GM19328 (cell line): ENCODE measurements at regions not wholly inside any gene's neighbourhood (a gene's known extent, or its start where the extent isn't known, plus 50 kb on each side); places are given as distances from the start of the nearest gene placed in this dataset.

Experiments
- ATAC-seq: cut with Tn5 transposase; IDR thresholded peaks from one replicate; pipeline ENCODE4 v1.9.1; 2021; ENCODE audit warnings: mild to moderate bottlenecking, moderate library complexity; ENCODE audit not compliant: unreplicated experiment

DNA sequence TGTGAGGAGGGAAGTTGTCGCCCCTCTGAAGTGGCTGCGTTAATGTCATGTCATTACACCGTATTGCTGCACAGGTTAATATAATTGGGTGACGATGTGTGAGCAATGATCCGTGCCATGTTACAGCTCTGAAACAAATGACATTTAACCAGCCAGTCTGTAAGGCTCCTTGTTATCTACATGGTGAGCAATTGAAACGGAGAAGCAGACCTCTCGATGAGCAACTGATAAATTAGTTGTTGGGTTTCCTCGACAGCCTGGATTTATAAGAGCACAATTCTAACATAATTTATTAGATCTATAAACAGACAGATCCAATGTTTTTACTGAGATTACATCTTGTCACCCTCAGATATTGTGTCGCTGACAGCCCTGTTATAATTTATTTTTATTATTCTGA, 49.9 kb upstream of the MAFB start:
- ATAC-seq: no peak

DNA sequence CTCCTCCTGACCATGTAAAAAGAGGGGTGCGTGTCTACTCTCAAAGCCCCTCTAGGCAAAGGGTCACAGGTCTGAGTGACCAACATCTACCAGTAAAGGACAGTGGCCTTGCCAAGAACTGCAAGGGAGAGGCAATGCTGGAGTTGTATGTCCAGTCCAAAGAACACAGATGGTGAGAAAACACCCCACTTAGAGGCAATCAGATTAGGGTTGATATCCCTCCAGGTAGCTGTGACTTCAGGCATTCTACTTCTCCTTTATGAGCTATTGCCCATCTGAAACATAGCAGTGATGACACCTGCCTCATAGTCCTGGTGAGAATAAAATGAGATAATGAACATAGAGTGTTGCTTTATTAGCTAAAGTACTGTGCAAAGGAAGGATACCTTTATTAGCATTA, 50.8 kb upstream of the MAFB start:
- ATAC-seq: no peak

DNA sequence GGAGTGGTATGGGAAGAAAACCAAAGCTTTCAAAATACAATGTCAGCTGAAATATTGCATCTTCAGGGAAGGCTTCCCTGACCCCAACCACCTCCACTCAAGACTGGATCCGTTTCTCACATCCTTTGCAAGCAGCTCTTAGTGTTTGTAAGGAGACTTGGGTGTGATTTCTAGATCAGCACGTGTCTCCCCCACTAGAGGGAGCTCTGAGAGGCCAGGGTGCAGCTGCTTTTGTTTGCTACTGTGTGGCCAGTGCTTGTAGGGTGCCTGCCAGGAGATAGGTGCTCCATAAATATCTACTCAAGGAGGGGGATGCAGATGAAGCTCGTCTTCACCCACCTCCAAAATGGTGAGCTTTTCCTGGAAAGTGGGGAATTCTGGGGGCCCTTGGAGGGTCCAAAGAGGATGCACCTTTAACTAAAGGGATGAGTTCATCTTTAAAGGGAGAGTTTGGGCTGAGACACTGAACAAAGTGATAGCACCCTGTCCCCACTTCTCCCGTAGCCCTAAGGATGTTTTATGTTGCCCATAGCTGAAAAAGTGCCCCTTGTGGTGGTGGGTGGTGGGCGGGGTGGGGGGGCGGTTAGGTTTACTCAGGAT, 52.6 kb upstream of the MAFB start:
- no peak for ATAC-seq

DNA sequence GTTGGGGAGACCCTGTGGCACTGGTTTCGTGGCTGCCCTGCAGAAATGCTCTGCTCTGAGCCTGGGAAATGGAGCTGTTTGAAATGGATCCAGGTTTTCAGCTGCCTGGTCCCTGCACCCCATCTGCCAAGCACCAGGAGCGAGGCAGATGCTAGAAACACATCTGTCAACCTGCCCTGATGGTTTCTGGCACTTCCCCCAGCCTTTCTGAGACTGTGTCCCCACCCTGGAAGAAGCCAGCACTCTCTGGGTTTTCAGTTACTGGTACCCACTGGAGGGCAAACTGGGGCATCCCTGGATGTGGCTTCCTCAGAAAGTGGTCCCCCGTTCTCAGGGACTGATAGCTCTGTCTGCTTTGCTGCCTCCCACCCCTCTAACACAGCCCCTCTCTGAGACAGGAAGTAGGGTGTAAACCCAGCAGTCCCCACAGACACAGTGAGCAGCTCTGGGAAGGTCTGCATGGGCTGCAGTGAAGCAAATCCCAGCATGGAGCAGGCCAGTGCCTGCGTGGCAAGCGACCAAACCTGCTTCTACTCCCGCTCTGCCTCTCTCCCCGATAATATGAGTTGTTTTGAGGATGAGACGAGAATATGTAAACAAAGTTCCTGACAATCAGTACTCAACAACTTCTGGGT, 54.2 kb upstream of the MAFB start:
- ATAC-seq: no peak

DNA sequence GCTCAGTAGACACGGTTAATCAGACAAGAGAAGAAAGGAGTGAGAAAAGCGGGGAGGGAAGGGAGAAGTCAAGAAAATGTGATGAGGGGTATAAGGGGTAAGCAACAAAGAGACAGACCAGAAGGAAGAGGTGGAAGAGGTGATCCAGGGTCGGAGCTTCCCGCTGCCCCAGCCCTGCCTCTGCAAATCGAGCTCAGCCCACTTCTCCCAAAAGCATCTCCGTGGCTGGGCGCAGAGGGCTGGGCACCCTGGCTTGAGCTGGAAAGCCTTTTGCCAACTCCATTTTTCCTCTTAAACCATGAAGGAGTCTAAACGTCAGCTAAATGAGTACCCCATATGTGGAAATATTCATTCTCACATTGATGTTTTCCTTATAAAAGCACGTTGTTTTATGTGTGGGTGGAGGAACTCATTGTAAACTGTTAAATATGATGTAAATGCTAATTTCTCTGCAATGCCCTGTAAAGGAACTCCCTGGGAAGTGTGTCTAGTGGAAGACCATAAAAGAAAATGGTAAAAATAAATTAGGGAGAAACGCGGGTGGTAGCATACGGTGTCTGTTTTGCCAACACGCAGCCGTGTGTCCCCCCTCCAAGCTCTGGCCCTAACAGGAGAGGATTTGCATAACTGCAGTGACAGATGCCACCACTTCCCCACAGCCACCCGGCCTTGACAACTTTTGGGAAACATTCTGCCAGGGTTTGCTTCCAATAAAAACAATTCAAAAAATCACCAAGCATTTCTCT, 55.2 kb upstream of the MAFB start:
- ATAC-seq: no peak

DNA sequence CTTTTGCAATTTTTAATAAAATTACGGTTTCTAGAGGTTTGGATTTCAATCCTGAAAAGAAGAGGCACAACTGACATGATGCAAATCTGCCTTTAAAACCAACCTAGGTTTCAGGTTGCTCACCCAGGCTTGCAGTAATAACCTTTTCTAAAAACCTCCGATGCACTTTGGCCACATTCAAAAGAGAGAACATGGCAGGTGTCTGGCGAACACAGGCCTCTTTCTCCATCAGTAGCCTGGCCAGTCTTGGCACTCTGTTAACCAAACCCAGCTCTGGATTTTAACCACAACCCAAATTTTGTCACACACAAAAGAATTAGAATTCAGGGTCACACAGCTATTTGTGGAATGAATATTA, 55.8 kb upstream of the MAFB start:
- no peak for ATAC-seq

DNA sequence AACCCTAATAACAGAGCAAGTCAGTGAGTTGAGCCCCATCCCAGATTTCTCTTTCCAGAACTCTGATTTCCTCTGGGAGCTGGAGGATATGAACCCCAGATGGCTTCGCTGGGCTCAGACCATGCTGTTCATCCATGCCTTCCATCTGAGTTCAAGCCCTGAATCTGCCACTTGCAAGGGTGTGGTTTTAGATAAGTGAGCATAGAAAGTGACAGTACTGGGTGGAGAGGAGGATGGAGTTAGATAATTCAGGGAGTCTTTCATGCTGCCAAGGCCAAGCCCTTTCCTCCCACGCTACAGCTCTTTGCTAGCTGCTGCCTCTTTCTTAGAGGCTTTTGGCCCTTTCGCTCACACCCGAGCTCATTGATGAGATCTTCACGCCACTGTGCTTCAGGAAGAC, 57.2 kb upstream of the MAFB start:
- ATAC-seq: no peak

DNA sequence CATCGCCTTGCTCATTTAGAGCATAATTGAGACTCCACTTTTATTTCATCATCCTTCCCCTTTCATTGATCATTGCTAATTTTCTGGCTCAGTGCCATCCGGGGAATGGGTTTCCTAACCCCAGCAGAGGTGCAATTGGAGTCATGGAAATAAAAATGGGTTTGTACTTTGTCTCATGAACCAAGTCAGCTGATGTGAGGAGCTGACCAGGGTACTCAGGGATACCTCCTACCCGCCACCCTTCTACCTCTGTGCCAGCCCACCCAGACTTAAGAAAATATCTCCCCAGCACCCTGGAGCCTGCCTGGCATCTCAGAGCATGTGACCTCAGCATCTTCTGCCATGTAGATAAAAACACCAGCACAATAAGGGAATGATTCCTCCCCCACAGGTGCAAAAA, 59.1 kb upstream of the MAFB start:
- ATAC-seq: no peak

DNA sequence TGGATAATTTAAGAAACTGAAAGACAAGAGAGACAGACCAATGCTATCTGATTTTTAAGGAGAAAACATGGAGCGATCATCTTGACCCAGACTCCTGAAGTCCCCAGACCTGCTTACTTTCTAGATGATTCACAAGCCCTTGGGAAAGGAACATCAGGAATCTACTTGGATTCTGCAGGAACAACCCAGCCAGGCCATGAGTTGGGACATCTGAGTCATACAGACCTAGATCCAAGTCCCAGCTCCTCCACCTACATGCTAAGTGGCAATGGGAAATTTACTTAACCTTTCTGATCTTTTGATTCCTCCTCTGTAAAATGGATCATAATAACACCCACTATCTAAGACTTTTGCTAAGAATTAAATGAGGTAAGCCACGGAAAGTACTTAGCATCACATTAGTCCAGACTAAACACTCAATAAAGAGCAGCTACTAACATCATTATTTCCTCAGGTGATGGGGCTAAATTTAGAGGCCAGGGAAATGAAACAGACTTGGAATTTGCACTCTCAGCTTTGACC, 61.0 kb upstream of the MAFB start:
- no peak for ATAC-seq

DNA sequence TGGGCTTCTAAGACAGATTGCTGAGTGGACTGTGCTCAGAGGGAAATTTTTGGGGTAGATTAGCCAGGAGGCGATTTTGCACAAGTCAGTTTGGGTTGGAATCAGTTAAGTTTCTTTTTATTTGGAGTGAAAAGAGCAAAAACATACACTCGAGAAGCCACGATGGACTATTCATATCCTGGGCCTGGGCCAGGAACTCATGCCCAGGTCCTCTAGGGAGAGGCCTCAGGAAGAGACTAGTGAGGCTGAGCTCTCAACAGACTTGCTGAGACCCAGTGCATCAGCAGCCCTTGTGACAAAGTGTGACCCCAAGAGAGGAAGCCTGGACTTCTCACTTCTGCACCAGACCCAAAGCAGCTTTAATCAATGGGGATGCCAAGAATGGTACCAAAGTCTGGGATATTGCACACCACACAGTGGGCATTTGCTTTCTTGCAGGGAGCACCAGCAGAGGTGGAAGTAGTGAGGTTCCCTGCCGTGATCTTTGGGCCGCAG, 61.6 kb upstream of the MAFB start:
- no peak for ATAC-seq

DNA sequence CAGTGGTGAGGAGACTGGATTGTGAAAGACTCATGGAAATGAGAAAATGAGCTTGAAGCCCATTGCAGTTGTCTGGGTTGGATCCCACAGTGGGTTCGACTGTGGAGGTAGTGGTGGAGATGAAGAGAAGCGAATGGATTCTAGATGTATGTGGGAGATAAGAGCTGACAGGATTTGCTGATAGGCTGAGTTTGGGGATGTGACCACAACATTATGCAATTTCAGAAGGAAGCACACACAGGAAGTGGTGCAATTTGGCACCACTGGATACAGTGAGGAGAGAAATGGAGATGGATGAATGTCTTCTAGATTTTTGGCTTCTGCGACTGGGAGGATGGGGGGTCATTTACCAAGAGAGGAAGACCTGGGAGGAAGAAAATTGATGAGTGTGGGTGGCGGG, 64.4 kb upstream of the MAFB start:
- no peak for ATAC-seq

DNA sequence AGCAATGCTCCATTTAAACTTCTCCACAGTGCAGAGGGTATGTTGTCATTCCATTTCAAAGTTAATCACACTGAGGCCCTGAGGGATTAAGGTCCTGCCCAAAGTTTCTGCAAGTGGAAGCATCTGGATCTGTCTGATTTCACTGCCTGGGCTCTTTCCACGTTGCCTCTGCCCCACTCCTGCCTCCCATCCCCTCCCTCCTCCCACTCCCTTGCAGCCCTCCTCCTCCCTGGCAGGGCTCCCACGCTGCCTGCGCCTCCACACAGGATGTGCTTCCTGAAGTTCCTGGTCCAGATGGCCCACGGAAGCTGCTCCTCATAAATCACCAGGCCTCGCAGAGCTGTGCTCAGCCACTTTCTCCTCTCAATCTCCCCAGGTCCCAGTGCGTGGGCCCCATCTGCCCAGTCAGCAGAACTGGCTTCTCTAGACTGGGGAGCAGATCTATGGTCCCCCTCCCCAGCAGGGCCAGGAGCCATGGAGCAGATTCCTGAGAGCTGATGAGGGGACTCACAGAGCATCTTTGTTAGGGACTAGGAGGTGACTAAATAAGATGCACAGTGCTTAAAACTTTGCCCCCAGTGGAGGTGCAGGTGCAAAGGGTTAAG, 65.4 kb upstream of the MAFB start:
- no peak for ATAC-seq

DNA sequence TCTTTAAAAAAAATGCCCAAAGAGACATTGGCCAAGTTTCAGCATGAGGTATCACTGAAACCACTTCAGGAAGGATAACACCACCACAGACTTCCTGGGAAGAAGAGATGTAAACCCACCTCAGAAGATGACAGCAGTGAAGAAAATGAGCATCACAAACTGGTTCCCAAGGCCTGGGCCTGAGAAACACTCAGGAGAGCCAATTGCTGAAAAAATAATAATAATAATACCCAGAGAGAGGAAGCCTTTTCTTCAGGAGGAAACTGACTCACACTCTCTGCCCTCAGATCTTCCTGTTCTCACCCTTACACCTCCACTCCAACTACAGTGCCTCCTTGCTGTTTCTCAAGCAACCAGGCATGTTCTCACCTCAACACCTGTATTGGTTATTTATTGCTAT, 68.1 kb upstream of the MAFB start:
- no peak for ATAC-seq

DNA sequence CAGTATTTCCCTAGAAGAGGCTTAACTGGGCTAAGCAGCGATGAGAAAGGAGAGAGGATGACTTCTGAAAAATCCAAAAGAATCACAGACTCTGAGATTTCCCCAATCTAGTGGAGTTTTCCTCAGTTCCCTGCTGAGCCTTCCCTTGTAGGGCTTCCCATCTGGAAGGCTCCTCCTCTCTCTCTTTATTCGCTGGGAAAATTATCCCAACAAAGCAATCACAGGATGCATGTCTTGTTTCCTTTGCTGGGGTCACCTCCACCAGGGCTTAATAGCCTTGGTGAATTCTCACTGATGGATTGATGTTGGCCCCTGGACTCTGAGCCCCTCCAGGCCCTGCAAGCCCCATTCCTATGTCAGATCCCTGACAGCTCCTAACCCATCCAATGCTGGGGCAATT, 69.8 kb upstream of the MAFB start:
- ATAC-seq: no peak

DNA sequence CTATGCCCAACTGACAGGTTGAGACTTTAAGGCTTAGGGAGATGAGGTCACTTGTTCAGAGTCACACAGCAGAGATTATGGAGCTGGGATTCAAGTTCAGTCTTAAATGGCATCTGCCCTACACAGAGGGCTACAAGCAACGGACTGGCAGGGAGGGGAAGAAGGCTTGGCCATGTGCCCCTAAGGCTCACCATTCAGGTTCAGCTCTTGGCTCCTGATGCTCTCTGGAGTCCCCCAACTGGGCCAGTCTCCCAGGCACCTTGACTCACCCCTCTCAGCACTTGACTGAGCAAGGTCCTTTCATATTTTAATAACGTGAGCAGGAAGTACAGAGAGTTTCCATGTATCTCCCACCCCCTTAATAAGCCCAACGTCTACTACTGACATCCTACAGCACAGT, 71.4 kb upstream of the MAFB start:
- no peak for ATAC-seq

DNA sequence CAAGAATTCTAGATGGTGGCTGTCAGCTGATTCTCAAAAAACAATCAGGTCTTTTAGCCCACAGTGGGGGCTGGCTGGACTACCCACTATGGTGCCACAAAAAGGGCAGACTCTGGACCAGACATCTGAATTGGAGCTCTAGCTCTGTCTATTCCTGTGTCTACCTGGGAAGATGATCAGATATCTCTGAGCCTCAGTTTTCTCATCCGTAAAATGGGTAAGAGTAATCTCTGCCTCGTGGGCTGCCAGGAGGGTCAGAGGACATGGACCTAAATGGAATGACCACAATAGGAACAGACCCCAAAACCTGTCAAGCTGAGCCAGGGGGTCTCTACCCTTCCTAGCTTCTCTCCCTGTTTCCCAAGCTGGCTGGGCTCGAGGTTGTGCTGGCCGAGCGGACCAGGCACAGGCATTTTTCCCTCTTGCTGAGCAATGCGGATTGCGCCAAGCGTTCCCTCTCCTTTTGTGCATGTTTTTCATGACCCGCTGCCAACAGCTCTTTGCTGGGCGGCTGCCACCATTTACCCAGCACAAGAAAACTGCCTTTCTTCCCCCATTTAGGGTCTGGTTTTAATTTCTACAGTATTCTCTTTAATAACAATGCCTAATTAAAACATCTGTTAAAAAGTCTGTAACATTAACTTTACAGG, 74.7 kb upstream of the MAFB start:
- no peak for ATAC-seq

DNA sequence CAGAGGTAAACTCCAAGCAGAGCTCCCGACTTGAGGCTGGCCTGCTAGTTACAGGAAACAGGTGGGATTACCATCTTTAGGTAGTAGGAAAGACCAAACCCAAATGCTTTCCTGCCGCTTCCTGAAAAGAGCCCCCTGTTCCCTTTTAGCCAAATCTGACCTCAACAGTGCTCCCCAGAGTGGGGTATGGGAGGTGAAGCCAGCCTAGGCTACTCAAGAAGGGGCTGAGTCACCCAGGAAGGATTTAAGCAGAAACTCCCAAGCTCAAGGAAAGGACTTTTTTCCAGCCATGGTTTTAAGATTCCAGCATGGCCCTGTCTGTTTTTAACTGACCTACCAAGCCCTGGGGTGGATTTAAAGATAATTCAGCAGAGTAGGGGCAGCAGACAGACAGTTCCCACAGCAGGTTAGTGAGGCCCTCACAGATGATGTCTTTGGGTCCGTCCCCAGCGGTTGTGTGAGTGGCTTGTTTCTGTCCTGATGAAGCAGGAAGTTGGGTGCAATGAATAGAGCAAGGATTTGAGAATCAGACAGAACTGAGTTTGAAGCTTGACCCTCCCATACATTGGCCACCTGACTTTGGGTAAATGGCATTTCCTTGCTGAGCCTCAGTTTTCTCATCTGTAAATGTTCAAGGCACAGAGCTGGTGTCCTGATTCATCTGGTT, 76.9 kb upstream of the MAFB start:
- no peak for ATAC-seq

DNA sequence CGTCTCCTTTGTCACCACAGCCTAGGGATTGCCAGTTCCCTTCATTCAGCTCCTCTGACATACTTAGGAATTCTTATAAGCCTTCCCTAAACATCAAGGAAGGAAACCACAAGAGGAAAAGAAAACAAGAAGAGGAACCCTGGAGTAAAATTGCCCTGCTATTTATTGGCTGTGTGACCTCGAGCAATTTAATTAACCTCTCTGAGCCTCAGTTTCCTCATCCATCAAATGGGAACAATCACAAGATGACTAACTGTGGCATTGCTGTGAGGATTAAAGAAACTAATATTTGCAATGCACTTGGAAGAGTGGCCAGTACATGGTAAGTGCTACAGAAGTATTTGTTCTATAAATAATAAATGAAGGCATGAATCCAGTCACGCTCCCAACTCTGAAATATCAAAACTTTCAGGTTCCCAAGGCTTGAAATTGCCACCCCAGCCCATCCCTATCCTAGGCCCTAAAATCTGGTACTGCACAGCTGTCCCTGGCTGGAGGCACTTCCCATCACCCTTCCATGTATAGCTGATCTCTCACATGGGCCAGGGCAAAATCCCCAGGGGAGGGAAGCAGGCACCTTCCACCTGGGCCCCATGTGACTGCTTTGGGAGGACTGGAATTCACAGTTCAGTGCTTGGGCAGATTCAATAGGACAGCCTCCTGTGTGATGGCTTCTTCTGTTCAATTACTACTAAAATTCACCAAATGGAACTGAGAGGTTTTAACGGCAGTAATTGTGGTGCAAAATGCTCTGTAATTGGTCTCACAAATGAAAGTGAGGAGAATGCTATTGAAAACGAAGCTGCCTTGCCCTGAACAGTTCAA, 78.0 kb upstream of the MAFB start:
- no peak for ATAC-seq

DNA sequence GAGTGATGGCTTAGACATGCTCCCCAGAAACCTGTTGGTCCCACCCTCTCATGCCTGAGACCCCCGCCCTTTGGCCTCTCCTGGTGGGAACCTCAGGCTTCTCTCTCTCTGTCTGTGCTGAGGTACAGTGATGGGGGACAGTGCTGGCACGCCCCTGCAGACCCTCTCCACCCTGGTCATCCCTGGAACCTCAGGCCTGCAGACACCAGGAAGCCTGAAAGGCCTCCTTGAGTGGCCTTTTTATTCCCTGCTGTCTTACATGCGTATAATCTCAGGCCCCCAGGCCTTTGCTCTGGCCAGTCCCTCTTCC, 78.5 kb upstream of the MAFB start:
- no peak for ATAC-seq

DNA sequence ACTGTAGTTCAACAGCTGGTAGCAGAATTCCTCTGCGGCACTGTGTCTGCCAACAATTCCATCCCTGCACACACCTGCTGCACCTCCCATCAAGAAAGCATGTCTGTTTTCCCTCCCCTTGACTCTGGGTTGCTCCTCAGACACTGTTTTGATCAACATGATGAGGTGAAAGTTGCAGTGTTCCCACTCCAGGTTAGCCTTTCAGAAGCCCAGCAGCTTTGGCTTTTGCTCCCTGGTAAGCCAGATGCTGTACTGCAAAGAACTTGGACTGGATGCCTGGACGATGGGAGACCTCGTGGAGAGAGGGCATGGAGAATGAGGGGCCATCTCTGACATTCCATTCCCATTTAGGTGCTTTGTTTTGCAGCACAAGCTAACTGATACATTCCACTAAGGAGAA, 79.1 kb upstream of the MAFB start:
- ATAC-seq: no peak
